Keratinocyte (primary cell): ENCODE measurements at regions not wholly inside any gene's neighbourhood (a gene's known extent, or its start where the extent isn't known, plus 50 kb on each side); places are given as distances from the start of the nearest gene placed in this dataset.

Experiments
- EZH2 ChIP-seq: IDR thresholded peaks from one replicate; pipeline ENCODE4 v1.6.1; 2012; ENCODE audit warnings: inconsistent platforms, mild to moderate bottlenecking, low read length, moderate library complexity
- TF ChIP-seq, protein P1 (sequence below), 3 experiments: IDR thresholded peaks in 1 of 3; conservative IDR thresholded peaks in 1 of 3; optimal IDR thresholded peaks in 1 of 3; 2 replicates in 2 of 3; 3 replicates in 1 of 3; pipeline versions ENCODE3 to v1.5.1; 2011; ENCODE audit warnings: low read length in 3 of 3, mild to moderate bottlenecking in 3 of 3, moderate library complexity in 2 of 3, control low read depth in 1 of 3, inconsistent platforms in 1 of 3; ENCODE audit not compliant: insufficient read depth in 2 of 3; ENCODE audit errors: extremely low read depth in 1 of 3

DNA sequence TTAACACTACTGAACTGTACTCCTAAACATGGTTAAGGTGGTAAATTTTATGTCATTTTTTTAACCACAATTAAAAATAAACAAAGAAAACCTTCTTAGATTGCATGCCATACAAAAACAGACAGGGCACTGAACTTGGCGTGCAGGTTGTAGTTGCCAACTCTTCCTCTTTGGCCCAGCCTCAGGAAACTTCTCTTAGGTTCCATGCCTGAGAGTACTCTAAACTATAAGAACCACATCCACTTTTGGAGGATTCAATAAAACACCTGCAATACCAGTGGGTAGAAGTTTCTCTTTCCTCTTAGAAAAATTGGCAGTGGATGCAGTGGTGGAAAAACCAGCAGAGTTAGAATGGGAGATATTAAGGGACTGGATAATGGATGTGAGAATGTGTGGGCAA lies 103.4 kb downstream of the LUZP4 start:
- TF ChIP-seq, protein P1, sequence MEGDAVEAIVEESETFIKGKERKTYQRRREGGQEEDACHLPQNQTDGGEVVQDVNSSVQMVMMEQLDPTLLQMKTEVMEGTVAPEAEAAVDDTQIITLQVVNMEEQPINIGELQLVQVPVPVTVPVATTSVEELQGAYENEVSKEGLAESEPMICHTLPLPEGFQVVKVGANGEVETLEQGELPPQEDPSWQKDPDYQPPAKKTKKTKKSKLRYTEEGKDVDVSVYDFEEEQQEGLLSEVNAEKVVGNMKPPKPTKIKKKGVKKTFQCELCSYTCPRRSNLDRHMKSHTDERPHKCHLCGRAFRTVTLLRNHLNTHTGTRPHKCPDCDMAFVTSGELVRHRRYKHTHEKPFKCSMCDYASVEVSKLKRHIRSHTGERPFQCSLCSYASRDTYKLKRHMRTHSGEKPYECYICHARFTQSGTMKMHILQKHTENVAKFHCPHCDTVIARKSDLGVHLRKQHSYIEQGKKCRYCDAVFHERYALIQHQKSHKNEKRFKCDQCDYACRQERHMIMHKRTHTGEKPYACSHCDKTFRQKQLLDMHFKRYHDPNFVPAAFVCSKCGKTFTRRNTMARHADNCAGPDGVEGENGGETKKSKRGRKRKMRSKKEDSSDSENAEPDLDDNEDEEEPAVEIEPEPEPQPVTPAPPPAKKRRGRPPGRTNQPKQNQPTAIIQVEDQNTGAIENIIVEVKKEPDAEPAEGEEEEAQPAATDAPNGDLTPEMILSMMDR (optimal IDR thresholded peaks at IDR 0.05 in 1 of 3, IDR thresholded peaks at IDR 0.05 in 1 of 3, conservative IDR thresholded peaks at IDR 0.05 in 1 of 3; ENCODE audit: extremely low read depth in 1 of 3, insufficient read depth in 2 of 3, low read length in 3 of 3), result no peak
- TF ChIP-seq EZH2, result no peak
